ENCODE measurements at regions not wholly inside any gene's neighbourhood (a gene's known extent, or its start where the extent isn't known, plus 50 kb on each side); places are given as distances from the start of the nearest gene placed in this dataset.

DNA sequence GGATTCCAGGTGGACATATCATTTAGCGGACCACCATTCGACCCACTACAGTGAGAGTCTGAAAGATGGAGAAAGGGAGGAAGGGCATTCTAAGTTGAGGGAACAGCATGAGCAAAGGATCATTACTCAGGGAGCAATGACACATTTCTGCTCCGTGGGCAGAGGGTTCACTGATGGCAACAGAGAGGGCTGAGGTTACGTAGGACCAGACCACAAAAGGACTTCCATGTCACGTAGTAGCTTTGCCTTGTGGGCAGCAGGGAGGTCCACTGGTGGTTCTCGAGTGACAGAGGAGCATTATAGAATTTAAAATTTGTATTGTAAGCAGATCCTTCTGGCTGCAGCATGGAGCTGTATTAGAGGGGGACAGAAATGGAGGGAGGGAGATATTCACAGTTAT is 109.7 kb upstream of the NAV2 start:
- no peak for TF ChIP-seq SIN3A (IDR thresholded peaks at IDR 0.05; ENCODE audit: borderline replicate concordance, insufficient read depth, low read length)
- no peak for TF ChIP-seq POLR2AphosphoS5 (IDR thresholded peaks at IDR 0.05; ENCODE audit: low read depth, low read length)
- no peak for TF ChIP-seq TAF1 (IDR thresholded peaks at IDR 0.05; ENCODE audit: borderline replicate concordance, insufficient read depth, low read length)
- TF ChIP-seq, protein P1, sequence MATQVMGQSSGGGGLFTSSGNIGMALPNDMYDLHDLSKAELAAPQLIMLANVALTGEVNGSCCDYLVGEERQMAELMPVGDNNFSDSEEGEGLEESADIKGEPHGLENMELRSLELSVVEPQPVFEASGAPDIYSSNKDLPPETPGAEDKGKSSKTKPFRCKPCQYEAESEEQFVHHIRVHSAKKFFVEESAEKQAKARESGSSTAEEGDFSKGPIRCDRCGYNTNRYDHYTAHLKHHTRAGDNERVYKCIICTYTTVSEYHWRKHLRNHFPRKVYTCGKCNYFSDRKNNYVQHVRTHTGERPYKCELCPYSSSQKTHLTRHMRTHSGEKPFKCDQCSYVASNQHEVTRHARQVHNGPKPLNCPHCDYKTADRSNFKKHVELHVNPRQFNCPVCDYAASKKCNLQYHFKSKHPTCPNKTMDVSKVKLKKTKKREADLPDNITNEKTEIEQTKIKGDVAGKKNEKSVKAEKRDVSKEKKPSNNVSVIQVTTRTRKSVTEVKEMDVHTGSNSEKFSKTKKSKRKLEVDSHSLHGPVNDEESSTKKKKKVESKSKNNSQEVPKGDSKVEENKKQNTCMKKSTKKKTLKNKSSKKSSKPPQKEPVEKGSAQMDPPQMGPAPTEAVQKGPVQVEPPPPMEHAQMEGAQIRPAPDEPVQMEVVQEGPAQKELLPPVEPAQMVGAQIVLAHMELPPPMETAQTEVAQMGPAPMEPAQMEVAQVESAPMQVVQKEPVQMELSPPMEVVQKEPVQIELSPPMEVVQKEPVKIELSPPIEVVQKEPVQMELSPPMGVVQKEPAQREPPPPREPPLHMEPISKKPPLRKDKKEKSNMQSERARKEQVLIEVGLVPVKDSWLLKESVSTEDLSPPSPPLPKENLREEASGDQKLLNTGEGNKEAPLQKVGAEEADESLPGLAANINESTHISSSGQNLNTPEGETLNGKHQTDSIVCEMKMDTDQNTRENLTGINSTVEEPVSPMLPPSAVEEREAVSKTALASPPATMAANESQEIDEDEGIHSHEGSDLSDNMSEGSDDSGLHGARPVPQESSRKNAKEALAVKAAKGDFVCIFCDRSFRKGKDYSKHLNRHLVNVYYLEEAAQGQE (IDR thresholded peaks at IDR 0.05; ENCODE audit: insufficient read depth in 1 of 2, low read depth in 2 of 2, low read length in 2 of 2): no peak
- no peak for TF ChIP-seq FOXP2 (optimal IDR thresholded peaks at IDR 0.05; ENCODE audit: borderline replicate concordance, extremely low read depth, extremely low read length, insufficient read depth)

DNA sequence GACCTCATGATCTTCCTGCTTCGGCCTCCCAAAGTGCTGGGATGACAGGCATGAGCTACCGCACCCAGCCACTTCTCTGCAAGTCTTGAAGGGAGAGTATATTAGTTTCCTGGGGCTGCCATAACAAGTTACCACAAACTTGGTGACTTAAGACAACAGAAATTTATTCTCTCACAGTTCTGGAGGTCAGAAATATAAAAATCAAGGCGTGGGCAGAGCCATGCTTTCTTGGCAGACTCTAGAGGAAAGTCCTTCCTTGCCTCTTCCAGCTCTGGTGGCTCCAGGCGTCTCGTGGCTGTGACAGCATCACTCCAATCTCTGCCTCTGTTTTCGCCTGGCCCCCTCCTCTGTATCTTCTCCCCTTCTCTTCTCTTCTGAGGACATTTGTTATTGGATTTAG is 110.2 kb upstream of the NAV2 start:
- TF ChIP-seq, protein P1 (IDR thresholded peaks at IDR 0.05; ENCODE audit: insufficient read depth in 1 of 2, low read depth in 2 of 2, low read length in 2 of 2): no peak
- TF ChIP-seq TAF1 (IDR thresholded peaks at IDR 0.05; ENCODE audit: borderline replicate concordance, insufficient read depth, low read length) (no peak), FOXP2 (optimal IDR thresholded peaks at IDR 0.05; ENCODE audit: borderline replicate concordance, extremely low read depth, extremely low read length, insufficient read depth) (no peak), SIN3A (IDR thresholded peaks at IDR 0.05; ENCODE audit: borderline replicate concordance, insufficient read depth, low read length) (no peak), POLR2AphosphoS5 (IDR thresholded peaks at IDR 0.05; ENCODE audit: low read depth, low read length) (no peak)

DNA sequence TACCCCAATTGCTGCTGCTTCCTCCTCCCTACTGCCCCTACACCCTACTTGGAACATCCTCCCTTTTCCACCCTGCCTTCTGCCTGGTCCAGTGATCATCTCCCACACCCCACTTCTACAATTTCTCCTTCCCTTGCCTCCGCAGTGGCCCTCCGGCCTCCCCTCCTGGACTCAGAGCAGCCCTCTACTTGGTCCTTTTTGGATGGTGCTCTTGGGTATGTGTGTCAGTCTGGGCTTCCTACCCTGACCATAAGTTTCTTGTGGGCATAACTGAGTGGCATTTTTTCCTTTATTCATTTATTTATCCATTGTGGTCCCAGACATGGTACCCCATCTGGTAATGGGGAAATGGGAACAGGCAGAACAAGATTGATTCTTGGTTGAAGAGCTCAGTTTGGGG is 111.4 kb upstream of the NAV2 start:
- TF ChIP-seq FOXP2 (optimal IDR thresholded peaks at IDR 0.05; ENCODE audit: borderline replicate concordance, extremely low read depth, extremely low read length, insufficient read depth) (no peak), TAF1 (IDR thresholded peaks at IDR 0.05; ENCODE audit: borderline replicate concordance, insufficient read depth, low read length) (no peak), SIN3A (IDR thresholded peaks at IDR 0.05; ENCODE audit: borderline replicate concordance, insufficient read depth, low read length) (no peak), POLR2AphosphoS5 (IDR thresholded peaks at IDR 0.05; ENCODE audit: low read depth, low read length) (no peak)
- TF ChIP-seq, protein P1 (IDR thresholded peaks at IDR 0.05; ENCODE audit: insufficient read depth in 1 of 2, low read depth in 2 of 2, low read length in 2 of 2): no peak

DNA sequence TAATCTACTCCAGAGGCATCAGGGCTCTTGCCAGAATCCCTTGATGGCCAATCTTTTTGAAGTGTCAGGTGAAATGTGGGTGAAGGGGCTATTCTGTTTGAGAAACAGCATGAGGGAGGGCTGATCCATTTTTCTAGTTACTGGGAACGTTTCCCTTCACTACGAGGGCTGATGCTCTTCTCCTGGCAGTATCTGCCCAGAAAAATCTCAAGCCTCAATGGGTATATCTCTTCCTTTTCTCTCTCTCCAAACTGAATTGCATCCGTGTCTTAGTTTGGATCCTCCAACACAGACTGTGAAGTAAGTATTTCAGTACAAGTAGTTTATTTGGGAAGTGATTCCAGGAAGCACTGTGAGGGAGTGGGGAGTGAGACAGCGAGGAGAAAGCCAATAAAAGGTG is 113.0 kb upstream of the NAV2 start:
- no peak for TF ChIP-seq TAF1 (IDR thresholded peaks at IDR 0.05; ENCODE audit: borderline replicate concordance, insufficient read depth, low read length)

DNA sequence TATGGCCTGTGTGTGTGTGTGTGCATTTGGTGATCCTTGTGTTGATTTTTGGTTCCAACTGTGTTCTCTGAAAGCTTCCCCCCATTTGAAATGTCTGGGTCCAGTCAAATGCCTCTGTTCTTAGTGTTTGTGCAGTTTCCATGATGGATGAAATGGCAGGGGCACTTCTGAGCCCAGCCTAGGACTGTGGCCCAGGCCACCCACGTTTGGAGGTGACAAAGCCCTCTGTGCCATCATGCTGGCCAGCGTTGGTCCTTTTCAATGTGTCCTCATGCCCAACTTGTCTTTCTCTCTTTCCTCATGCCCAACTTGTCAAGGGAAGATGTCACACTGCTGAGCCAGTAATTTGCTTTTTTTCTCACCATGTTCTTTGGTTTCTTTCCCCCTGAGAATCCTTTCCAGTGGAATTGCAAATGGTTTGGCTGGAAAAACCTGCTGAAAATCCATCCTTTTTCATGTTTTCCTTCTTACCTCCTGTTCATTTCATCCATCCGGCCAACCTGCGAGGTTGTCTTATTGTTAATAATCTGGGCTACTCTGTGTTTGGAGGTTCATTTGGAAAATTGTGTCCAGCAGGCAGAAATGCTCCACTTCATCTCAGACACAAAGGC is 113.7 kb upstream of the NAV2 start:
- TF ChIP-seq SIN3A (IDR thresholded peaks at IDR 0.05; ENCODE audit: borderline replicate concordance, insufficient read depth, low read length): no peak
- no peak for TF ChIP-seq TAF1 (IDR thresholded peaks at IDR 0.05; ENCODE audit: borderline replicate concordance, insufficient read depth, low read length)
- no peak for TF ChIP-seq POLR2AphosphoS5 (IDR thresholded peaks at IDR 0.05; ENCODE audit: low read depth, low read length)
- no peak for TF ChIP-seq FOXP2 (optimal IDR thresholded peaks at IDR 0.05; ENCODE audit: borderline replicate concordance, extremely low read depth, extremely low read length, insufficient read depth)
- TF ChIP-seq, protein P1 (IDR thresholded peaks at IDR 0.05; ENCODE audit: insufficient read depth in 1 of 2, low read depth in 2 of 2, low read length in 2 of 2): no peak

Measured in PFSK-1 (cell line).